Frontal cortex (tissue), 3 donors: ENCODE measurements at regions not wholly inside any gene's neighbourhood (a gene's known extent, or its start where the extent isn't known, plus 50 kb on each side); places are given as distances from the start of the nearest gene placed in this dataset.
A peak's percentile ranks its signal among the peaks of the same experiment; 100 is the strongest.
"Not testable (repeated sequence)": the region's sequence is repeated elsewhere in the genome, so short reads cannot be mapped to it uniquely, and the experiment has no call there.

Source experiments
- DNase-seq, 2 donors: peaks; one replicate each; pipeline ENCODE4 v3.0.0; 2012; ENCODE audit warnings: low spot score in 2 of 2
- FAIRE-seq: peaks from 2 replicates; lab custom pipeline; 2012; peaks lifted over from hg19 to GRCh38; lab: Jason Lieb, UNC
- donor health status: control.
- donor health status: control.
- donor health status: control.

DNA sequence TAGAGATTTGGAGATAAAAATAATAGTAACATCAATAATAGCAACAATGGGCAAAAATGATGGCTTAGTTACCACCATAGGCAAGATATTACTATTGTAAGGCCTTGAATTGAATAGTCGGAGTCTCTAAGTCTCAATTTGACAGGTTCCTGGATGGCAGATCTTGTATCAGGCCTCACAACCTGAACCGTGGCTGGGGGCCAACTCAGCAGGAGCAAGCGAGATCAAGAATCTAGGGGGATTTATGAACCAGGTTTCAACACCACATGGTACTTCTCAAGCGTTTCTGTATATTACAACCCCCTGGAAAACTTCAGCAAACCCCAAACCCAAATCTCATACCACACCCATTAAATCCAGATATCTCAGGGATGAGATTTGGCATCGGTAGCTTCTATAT, 573.8 kb downstream of the LIG4 start:
- FAIRE-seq (no peak), DNase-seq (no peak)

GRCh38 chr13:107625648-107626047, 589.7 kb downstream of the LIG4 start:
- no peak for DNase-seq
- FAIRE-seq: no peak

DNA sequence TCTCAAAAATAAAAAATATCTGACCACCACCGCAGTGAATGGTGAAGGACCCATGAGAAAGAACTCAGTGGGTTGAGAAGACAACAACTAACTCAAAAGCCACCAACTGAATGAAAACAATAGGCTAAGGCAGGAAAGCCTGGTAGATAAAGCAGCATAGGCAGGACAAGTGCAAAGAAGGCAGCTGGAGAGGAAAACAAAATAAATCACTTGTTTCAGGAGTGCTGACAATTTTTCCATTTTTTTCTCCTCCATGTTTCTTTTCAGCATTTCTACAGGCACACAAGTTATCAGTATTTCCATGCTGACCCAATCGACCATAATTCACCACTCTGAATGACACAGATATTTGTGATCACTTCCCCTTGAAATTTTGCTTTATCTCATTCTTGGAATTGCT, 597.8 kb downstream of the LIG4 start:
- FAIRE-seq (no peak), DNase-seq (no peak)

- DNase-seq (no peak), FAIRE-seq (no peak)
These were observed 603.0 kb downstream of the LIG4 start for GRCh38 chr13:107612376-107612775.

- no peak for FAIRE-seq
These were observed 606.6 kb downstream of the LIG4 start for GRCh38 chr13:107608736-107609135.

GRCh38 chr13:107600971-107601370, 614.4 kb downstream of the LIG4 start:
- FAIRE-seq: no peak

More at GRCh38 chr13:107608736-107609135, 606.6 kb downstream of the LIG4 start:
- DNase-seq: no peak

DNA sequence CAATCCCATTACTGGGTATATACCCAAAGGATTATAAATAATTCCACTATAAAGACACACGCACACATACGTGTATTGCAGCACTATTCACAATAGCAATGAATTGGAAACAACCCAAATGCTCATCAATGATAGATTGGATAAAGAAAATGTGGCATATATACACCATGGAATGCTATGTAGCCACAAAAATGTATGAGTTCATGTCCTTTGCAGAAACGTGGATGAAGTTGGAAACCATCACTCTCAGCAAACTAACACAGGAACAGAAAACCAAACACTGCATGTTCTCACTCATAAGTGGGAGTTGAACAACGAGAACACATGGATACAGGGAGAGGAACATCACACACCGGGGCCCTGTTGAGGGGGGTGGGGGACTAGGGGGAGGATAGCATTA, 619.0 kb downstream of the LIG4 start:
- FAIRE-seq, DNase-seq: not testable (repeated sequence)

More at GRCh38 chr13:107600971-107601370, 614.4 kb downstream of the LIG4 start:
- DNase-seq: no peak

DNA sequence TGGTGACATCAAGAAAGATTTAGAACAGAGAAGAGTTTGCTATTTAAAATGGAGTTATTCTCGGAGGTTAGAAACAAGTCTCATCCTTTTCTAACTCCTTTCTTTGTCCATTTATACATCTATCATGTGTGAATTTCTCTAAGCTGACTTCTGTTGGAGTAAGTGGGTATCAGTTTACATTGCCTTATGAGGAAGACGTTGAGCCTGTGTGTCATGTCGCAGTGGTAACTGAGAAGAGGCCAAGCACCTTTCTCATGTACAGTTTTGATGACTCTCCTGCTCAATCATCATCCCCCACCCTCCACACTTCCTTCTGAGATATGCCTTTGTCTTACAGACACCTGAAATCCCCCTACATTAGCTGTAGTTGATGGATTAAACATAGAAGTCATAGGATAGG, 624.8 kb downstream of the LIG4 start:
- no peak for DNase-seq
- no peak for FAIRE-seq

DNA sequence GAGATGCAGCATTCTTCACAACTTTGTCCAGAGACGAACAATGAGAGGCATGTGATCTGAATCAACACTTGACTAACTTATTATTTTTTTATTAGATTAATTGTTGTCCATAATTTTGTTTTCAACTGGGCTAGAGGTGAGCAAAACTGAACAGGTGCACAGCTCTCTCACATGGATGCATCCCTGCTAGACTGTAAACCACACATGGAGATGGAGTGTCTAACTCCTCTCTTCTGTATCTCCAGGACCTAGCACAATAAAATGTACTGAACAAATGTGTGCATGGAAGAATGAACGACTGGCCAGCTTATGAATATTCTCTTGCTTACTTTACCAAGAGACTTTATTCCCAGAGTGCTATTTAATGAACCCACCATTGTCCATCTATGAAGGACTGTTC, 627.7 kb downstream of the LIG4 start:
- FAIRE-seq (no peak), DNase-seq (no peak)

GRCh38 chr13:107586216-107586615, 629.1 kb downstream of the LIG4 start:
- no peak for DNase-seq
- no peak for FAIRE-seq

GRCh38 chr13:107585469-107586180, 629.7 kb downstream of the LIG4 start:
- DNase-seq (no peak), FAIRE-seq (no peak)

GRCh38 chr13:107582171-107582570, 633.2 kb downstream of the LIG4 start:
- FAIRE-seq (no peak), DNase-seq (no peak)

DNA sequence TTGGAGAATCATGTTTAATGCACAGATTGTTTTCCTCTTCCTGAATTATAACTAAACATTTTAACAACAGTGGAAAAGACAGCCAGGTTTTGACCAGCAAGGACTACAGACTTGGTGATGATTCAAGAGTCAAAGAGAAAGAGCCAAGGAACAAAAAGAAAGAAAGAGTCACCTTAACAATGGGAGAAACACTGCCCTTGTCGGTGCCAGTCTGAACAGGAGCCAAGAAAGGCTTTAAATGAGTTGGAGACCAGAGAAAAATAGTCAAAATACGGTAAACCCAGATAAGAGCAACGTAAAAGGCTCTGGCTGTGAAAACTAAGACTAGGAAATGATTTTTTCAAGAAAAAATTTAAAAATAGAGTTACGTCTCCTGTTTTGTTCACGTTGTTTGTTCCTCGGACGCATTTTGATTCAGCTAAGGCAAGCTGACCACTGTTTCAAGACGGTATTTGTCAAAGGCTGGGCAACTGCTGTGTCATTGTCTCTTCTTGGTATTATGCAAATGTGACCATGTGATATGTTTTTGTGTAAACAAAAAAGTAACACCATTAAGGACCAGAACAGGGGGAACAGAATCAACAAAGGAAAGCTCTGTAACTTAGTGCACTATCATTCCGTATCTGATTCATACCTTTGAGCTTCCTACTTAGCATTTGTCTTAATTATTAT, 634.5 kb downstream of the LIG4 start:
- DNase-seq (no peak), FAIRE-seq (no peak)

DNA sequence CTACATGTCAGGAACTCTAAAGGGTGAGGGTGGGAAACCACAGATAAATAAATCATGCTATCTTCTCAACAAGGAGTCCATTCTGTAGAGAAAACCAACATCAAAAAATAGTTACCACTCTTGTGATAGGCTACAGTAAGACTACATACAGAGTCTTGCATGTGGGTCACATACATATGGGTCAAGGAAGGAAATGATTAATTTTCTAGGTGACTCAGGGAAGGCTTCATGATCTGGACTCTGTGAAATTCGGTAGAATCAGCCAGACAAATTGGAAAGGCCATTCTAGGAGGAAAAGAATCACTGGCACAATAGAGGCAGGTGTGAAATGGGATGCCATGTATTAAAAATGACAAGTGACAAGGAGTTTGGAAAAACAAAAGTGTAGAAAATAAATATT, 638.9 kb downstream of the LIG4 start:
- DNase-seq: no peak
- no peak for FAIRE-seq

GRCh38 chr13:107574517-107575210, 640.7 kb downstream of the LIG4 start:
- DNase-seq: no peak
- FAIRE-seq: no peak

DNA sequence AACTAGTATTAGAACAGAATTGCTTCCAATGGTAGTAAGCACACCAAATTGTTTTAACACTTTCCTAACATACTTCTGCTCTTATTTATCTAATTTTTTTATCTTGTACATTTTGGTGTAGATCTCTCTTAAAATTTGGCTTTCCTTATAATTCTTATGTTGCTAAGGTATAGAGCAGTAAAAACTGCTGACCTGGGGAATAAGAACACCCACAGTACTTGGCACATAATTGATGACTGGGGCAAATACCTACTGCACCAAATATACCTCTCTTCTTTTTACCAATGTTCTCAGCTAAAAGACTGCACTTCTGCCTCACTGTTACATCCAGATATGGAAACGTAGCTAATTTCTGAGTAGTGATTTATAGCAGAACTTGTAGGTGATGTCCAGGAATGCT, 642.2 kb downstream of the LIG4 start:
- no peak for FAIRE-seq
- no peak for DNase-seq

DNA sequence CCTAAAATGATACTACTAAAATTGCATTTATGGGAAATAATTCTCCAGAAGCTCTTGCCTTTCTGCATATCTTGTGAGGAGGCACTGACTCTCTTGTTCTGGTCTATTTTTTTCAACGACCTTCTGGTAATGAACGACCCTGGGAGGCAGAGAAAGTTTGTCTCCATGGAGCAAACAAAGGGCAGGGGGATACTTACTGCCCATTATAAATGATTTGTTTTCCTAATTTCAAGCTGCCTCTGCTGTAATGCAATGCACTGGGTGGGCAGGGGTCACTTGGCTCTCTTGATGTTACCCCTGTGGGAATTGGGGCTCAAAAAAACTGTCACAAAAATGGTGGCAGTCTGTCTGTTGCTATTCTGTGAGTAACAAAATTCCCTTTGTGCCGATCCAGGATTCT, 643.2 kb downstream of the LIG4 start:
- DNase-seq: no peak
- FAIRE-seq: no peak

DNA sequence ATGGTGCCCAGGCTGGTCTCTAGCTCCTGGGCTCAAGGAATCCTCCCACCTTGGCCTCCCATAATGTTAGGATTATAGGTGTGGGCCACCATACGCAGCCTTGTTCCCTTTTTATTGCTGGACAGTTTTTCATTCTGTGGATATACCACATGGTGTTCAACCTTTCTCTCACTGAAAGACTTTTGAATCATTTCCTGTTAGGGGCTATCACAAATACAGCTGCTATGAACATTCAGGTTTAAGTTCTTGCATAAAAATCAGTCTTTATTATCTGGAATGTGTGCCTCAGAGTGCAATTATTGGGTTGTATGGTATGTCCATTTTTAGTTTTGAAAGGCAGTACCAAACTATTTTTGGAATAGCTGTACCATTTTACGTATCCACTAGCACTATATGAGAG, 647.2 kb downstream of the LIG4 start:
- DNase-seq (no peak), FAIRE-seq (no peak)

- DNase-seq (peak in 1 of 2 donors; percentile 12), FAIRE-seq (no peak)
These were observed 652.0 kb downstream of the LIG4 start for GRCh38 chr13:107563099-107563925.

GRCh38 chr13:107562203-107562602, 653.1 kb downstream of the LIG4 start:
- FAIRE-seq: no peak
- no peak for DNase-seq
